Mesendoderm (in vitro differentiated cells): ENCODE measurements at regions not wholly inside any gene's neighbourhood (a gene's known extent, or its start where the extent isn't known, plus 50 kb on each side); places are given as distances from the start of the nearest gene placed in this dataset.

ENCODE experiments used
- DNase-seq: peaks from one replicate; pipeline ENCODE4 v3.0.0; 2013
- H2AK5ac ChIP-seq: 2 replicates; pipeline ENCODE4 v1.6.1; 2013; ENCODE audit warnings: low read length, inconsistent platforms
- H2BK120ac ChIP-seq: 2 replicates; pipeline ENCODE4 v1.6.1; 2013; ENCODE audit warnings: low read depth, mild to moderate bottlenecking, low read length, moderate library complexity, mixed read lengths
- H2BK15ac ChIP-seq: replicated peaks from 2 replicates; pipeline ENCODE4 v1.6.1; 2013; ENCODE audit warnings: low read depth, mild to moderate bottlenecking, moderate library complexity
- H2BK5ac ChIP-seq: 2 replicates; pipeline ENCODE4 v1.6.1; 2013; ENCODE audit warnings: low read length, inconsistent platforms
- H3K18ac ChIP-seq: 2 replicates; pipeline ENCODE4 v1.6.1; 2013; ENCODE audit warnings: mild to moderate bottlenecking, low read length, mixed read lengths
- H3K23ac ChIP-seq: one replicate; pipeline ENCODE4 v1.6.1; 2013; ENCODE audit warnings: low read length
- H3K27ac ChIP-seq: 2 replicates; pipeline ENCODE4 v1.5.1; 2013; ENCODE audit warnings: low read depth, mild to moderate bottlenecking, inconsistent platforms, low read length, moderate library complexity
- H3K27me3 ChIP-seq: 2 replicates; pipeline ENCODE4 v1.6.1; 2013; ENCODE audit warnings: low read length, control low read depth, mild to moderate bottlenecking, inconsistent platforms; ENCODE audit not compliant: insufficient read depth, poor library complexity
- H3K36me3 ChIP-seq: 2 replicates; pipeline ENCODE4 v1.6.1; 2013; ENCODE audit warnings: low read length, inconsistent platforms; ENCODE audit not compliant: control insufficient read depth, insufficient read depth
- H3K4ac ChIP-seq: one replicate; pipeline ENCODE4 v1.6.1; 2013; ENCODE audit warnings: low read depth, mild to moderate bottlenecking, low read length, moderate library complexity
- H3K4me1 ChIP-seq: 2 replicates; pipeline ENCODE4 v1.6.1; 2013; ENCODE audit warnings: low read depth, low read length, inconsistent platforms; ENCODE audit not compliant: control insufficient read depth
- H3K4me2 ChIP-seq: 2 replicates; pipeline ENCODE4 v1.6.1; 2013; ENCODE audit warnings: low read length
- H3K4me3 ChIP-seq: 2 replicates; pipeline ENCODE4 v1.5.1; 2013; ENCODE audit warnings: mild to moderate bottlenecking, low read length
- H3K56ac ChIP-seq: one replicate; pipeline ENCODE4 v1.6.1; 2013; ENCODE audit warnings: low read length
- H3K79me1 ChIP-seq: 2 replicates; pipeline ENCODE4 v1.6.1; 2013; ENCODE audit warnings: low read length, inconsistent platforms
- H3K79me2 ChIP-seq: 2 replicates; pipeline ENCODE4 v1.6.1; 2013; ENCODE audit warnings: mild to moderate bottlenecking, low read length; ENCODE audit not compliant: control insufficient read depth, insufficient read depth
- H3K9ac ChIP-seq: 2 replicates; pipeline ENCODE4 v1.6.1; 2013; ENCODE audit warnings: low read length, inconsistent platforms
- H4K5ac ChIP-seq: one replicate; pipeline ENCODE4 v1.6.1; 2013; ENCODE audit warnings: low read length
- H4K8ac ChIP-seq: one replicate; pipeline ENCODE4 v1.6.1; 2013; ENCODE audit warnings: low read depth, mild to moderate bottlenecking, control low read depth, low read length, moderate library complexity
- WGBS: extraction: QIAGEN DNeasy Blood & Tissue Kit; methylation state at CpG from one replicate; pipeline ENCODE4 v1.1.7; 2013; ENCODE audit warnings: low lambda C conversion rate, missing lambda C conversion rate; ENCODE audit not compliant: insufficient coverage; ENCODE audit errors: extremely low coverage; 5-methylcytosine and 5-hydroxymethylcytosine counted together

GRCh38 chr11:94671553-94672366 is 96.4 kb upstream of the AMOTL1 start:
- Histone ChIP-seq H3K9ac (no peak overlapping the region), H3K4me1 (no peaks in the 10 kb centered on the region), H3K4me3 (no peak overlapping the region), H2BK120ac (no peak overlapping the region), H3K4ac (no peak overlapping the region), H2BK15ac (no peak overlapping the region), H3K79me2 (no peaks in the 10 kb centered on the region), H3K36me3 (no peaks in the 10 kb centered on the region), H2BK5ac (no peak overlapping the region), H3K27ac (no peak overlapping the region), H3K18ac (no peak overlapping the region), H2AK5ac (no peak overlapping the region), H4K8ac (no peak overlapping the region), H3K23ac (peak overlapping the region; percentile 48), H3K79me1 (no peaks in the 10 kb centered on the region), H3K27me3 (no peaks in the 10 kb centered on the region), H3K4me2 (no peak overlapping the region), H4K5ac (no peak overlapping the region), H3K56ac (no peak overlapping the region)
- no CpG with 5 or more reads among the region's 8 CpGs for WGBS
- DNase-seq: no peak

GRCh38 chr11:94672636-94673035 is 95.5 kb upstream of the AMOTL1 start:
- Histone ChIP-seq H3K23ac (no peak overlapping the region), H4K8ac (no peak overlapping the region), H2AK5ac (no peak overlapping the region), H3K79me2 (no peaks in the 10 kb centered on the region), H3K4ac (no peak overlapping the region), H3K56ac (no peak overlapping the region), H3K4me2 (no peak overlapping the region), H2BK120ac (no peak overlapping the region), H3K79me1 (no peaks in the 10 kb centered on the region), H3K18ac (no peak overlapping the region), H3K27ac (no peak overlapping the region), H3K27me3 (no peaks in the 10 kb centered on the region), H3K9ac (no peak overlapping the region), H3K4me1 (no peaks in the 10 kb centered on the region), H3K4me3 (no peak overlapping the region), H3K36me3 (no peaks in the 10 kb centered on the region), H2BK5ac (no peak overlapping the region), H4K5ac (no peak overlapping the region), H2BK15ac (no peak overlapping the region)
- no CpG with 5 or more reads among the region's 8 CpGs for WGBS
- DNase-seq: no peak

- H4K8ac ChIP-seq: no peak overlapping the region
- H2BK5ac ChIP-seq: no peak overlapping the region
- no peak overlapping the region for H3K4me2 ChIP-seq
- no peak overlapping the region for H3K18ac ChIP-seq
- H2AK5ac ChIP-seq: no peak overlapping the region
- no peaks in the 10 kb centered on the region for H3K36me3 ChIP-seq
- no peak overlapping the region for H3K4ac ChIP-seq
- H3K27me3 ChIP-seq: no peaks in the 10 kb centered on the region
- no peak overlapping the region for H2BK15ac ChIP-seq
- no peak overlapping the region for H3K4me3 ChIP-seq
- H2BK120ac ChIP-seq: no peak overlapping the region
- no peak overlapping the region for H3K9ac ChIP-seq
- no peak overlapping the region for H3K27ac ChIP-seq
- no CpG with 5 or more reads among the region's 2 CpGs for WGBS
- H3K4me1 ChIP-seq: no peaks in the 10 kb centered on the region
- no peaks in the 10 kb centered on the region for H3K79me2 ChIP-seq
- no peak overlapping the region for H3K56ac ChIP-seq
- H3K23ac ChIP-seq: no peak overlapping the region
- no peak overlapping the region for H4K5ac ChIP-seq
- no peak for DNase-seq
- H3K79me1 ChIP-seq: no peaks in the 10 kb centered on the region
Observed at GRCh38 chr11:94673386-94673785, 94.8 kb upstream of the AMOTL1 start.

- Histone ChIP-seq H3K4ac (no peak overlapping the region), H3K56ac (no peak overlapping the region), H2BK5ac (no peak overlapping the region), H3K18ac (no peak overlapping the region), H3K4me2 (no peak overlapping the region), H3K27me3 (no peaks in the 10 kb centered on the region), H3K4me1 (no peaks in the 10 kb centered on the region), H2BK120ac (no peak overlapping the region), H3K4me3 (no peak overlapping the region), H3K27ac (no peak overlapping the region), H3K36me3 (no peaks in the 10 kb centered on the region), H3K9ac (no peak overlapping the region), H3K79me2 (no peaks in the 10 kb centered on the region), H2AK5ac (no peak overlapping the region), H4K8ac (no peak overlapping the region), H3K23ac (no peak overlapping the region), H4K5ac (no peak overlapping the region), H3K79me1 (no peaks in the 10 kb centered on the region), H2BK15ac (no peak overlapping the region)
- DNase-seq: no peak
- no CpG with 5 or more reads among the region's 6 CpGs for whole genome bisulfite sequencing
Observed at GRCh38 chr11:94673951-94674491, 94.1 kb upstream of the AMOTL1 start.

- Histone ChIP-seq H3K27ac (no peak overlapping the region), H3K79me1 (no peaks in the 10 kb centered on the region), H3K23ac (no peak overlapping the region), H2BK15ac (no peak overlapping the region), H2BK120ac (no peak overlapping the region), H3K27me3 (no peaks in the 10 kb centered on the region), H3K4me2 (no peak overlapping the region), H4K8ac (no peak overlapping the region), H3K36me3 (no peaks in the 10 kb centered on the region), H3K4ac (no peak overlapping the region), H3K79me2 (no peaks in the 10 kb centered on the region), H3K18ac (no peak overlapping the region), H3K4me1 (no peaks in the 10 kb centered on the region), H3K9ac (no peak overlapping the region), H2AK5ac (no peak overlapping the region), H3K4me3 (no peak overlapping the region), H4K5ac (no peak overlapping the region), H2BK5ac (no peak overlapping the region), H3K56ac (no peak overlapping the region)
- no CpG with 5 or more reads among the region's 2 CpGs for WGBS
- DNase-seq: no peak
Observed at GRCh38 chr11:94675239-94675638, 92.9 kb upstream of the AMOTL1 start.

GRCh38 chr11:94675813-94676212 is 92.3 kb upstream of the AMOTL1 start:
- H3K4me1 ChIP-seq: no peaks in the 10 kb centered on the region
- no peaks in the 10 kb centered on the region for H3K79me2 ChIP-seq
- no peak overlapping the region for H3K23ac ChIP-seq
- no peak overlapping the region for H2BK5ac ChIP-seq
- no peak overlapping the region for H2AK5ac ChIP-seq
- no peaks in the 10 kb centered on the region for H3K36me3 ChIP-seq
- no peak overlapping the region for H3K4me2 ChIP-seq
- H4K5ac ChIP-seq: no peak overlapping the region
- no peaks in the 10 kb centered on the region for H3K79me1 ChIP-seq
- no peak overlapping the region for H2BK120ac ChIP-seq
- H4K8ac ChIP-seq: no peak overlapping the region
- H3K4ac ChIP-seq: no peak overlapping the region
- no peak overlapping the region for H3K18ac ChIP-seq
- no peaks in the 10 kb centered on the region for H3K27me3 ChIP-seq
- H3K4me3 ChIP-seq: no peak overlapping the region
- H3K27ac ChIP-seq: no peak overlapping the region
- H3K56ac ChIP-seq: no peak overlapping the region
- DNase-seq: no peak
- no peak overlapping the region for H3K9ac ChIP-seq
- H2BK15ac ChIP-seq: no peak overlapping the region
